Ramos (cell line): ENCODE measurements at regions not wholly inside any gene's neighbourhood (a gene's known extent, or its start where the extent isn't known, plus 50 kb on each side); places are given as distances from the start of the nearest gene placed in this dataset.

Experiments used
- in situ Hi-C: fragments of 300-500 bp; cut with MboI; formaldehyde crosslinking; loops from one replicate; pipeline ENCODE4 v1.14.3; 2022; ENCODE audit warnings: low sequenced_read_pairs; ENCODE audit not compliant: unreplicated experiment

- in situ Hi-C loops = loop anchor here (10.0 kb wide), 1 partner anchor 178 kb away; the partner anchor contains the start of gene FADS3
Observed at GRCh38 chr11:62073061-62073460, 50.8 kb upstream of the INCENP start.

- in situ Hi-C loops = loop anchor here (10.0 kb wide), 1 partner anchor 177 kb away; the partner anchor contains the start of gene FADS3
Observed at GRCh38 chr11:62071408-62071807, 52.4 kb upstream of the INCENP start.

GRCh38 chr11:62069986-62070919, 53.6 kb upstream of the INCENP start:
- in situ Hi-C loops = loop anchor here (10.0 kb wide), 1 partner anchor 175 kb away; the partner anchor contains the start of gene FADS3

GRCh38 chr11:62069374-62069773, 54.4 kb upstream of the INCENP start:
- in situ Hi-C loops = no loop called here

GRCh38 chr11:62068730-62069129, 55.1 kb upstream of the INCENP start:
- in situ Hi-C loops = no loop called here

GRCh38 chr11:62067741-62068140, 56.1 kb upstream of the INCENP start:
- in situ Hi-C loops = no loop called here

- in situ Hi-C loops = no loop called here
Observed at GRCh38 chr11:62064221-62064620, 59.6 kb upstream of the INCENP start.

- in situ Hi-C loops = no loop called here
Observed at GRCh38 chr11:62062223-62062861, 61.5 kb upstream of the INCENP start.

- in situ Hi-C loops = no loop called here
Observed at GRCh38 chr11:62061356-62062222, 62.2 kb upstream of the INCENP start.

- in situ Hi-C loops = no loop called here
Observed at GRCh38 chr11:62057069-62057468, 66.7 kb upstream of the INCENP start.

- in situ Hi-C loops = no loop called here
Observed at GRCh38 chr11:62055970-62056369, 67.8 kb upstream of the INCENP start.

GRCh38 chr11:62054484-62055121, 69.2 kb upstream of the INCENP start:
- in situ Hi-C loops = no loop called here

GRCh38 chr11:62054081-62054480, 69.7 kb upstream of the INCENP start:
- in situ Hi-C loops = no loop called here

- in situ Hi-C loops = no loop called here
Observed at GRCh38 chr11:62050716-62051115, 73.1 kb upstream of the INCENP start.

GRCh38 chr11:62048100-62048499, 75.7 kb upstream of the INCENP start:
- in situ Hi-C loops = no loop called here

- in situ Hi-C loops = no loop called here
Observed at GRCh38 chr11:62046568-62047100, 77.2 kb upstream of the INCENP start.

- in situ Hi-C loops = no loop called here
Observed at GRCh38 chr11:62044639-62045121, 77.2 kb upstream of the FTH1 start.

GRCh38 chr11:62035293-62035692, 67.9 kb upstream of the FTH1 start:
- in situ Hi-C loops = no loop called here

GRCh38 chr11:62034036-62034338, 66.6 kb upstream of the FTH1 start:
- in situ Hi-C loops = no loop called here
